Transverse colon (tissue), 4 donors: ENCODE measurements at regions not wholly inside any gene's neighbourhood (a gene's known extent, or its start where the extent isn't known, plus 50 kb on each side); places are given as distances from the start of the nearest gene placed in this dataset.

Experiments
- CTCF ChIP-seq, 5 experiments: fragments of 200-600 bp in 3 of 5; fragments of 450-650 bp in 2 of 5; sonication (generic) in 3 of 5; IDR thresholded peaks; 1 replicate in 2 of 5; 2 replicates in 3 of 5; pipeline ENCODE4 v1.5.1; 2016 to 2017; ENCODE audit warnings: antibody characterized with exemption in 5 of 5, inconsistent platforms in 3 of 5, mild to moderate bottlenecking in 2 of 5, moderate library complexity in 1 of 5
- POLR2AphosphoS5 ChIP-seq, 3 donors: sonication (generic); formaldehyde crosslinking; IDR thresholded peaks; one replicate each; pipeline ENCODE4 v1.6.1; 2016; ENCODE audit warnings: antibody characterized with exemption in 3 of 3

- TF ChIP-seq CTCF (IDR thresholded peaks at IDR 0.05) (no peak), POLR2AphosphoS5 (IDR thresholded peaks at IDR 0.05) (no peak)
Measured at GRCh38 chr1:168482106-168482505, 61.7 kb downstream of the XCL2 start.
